Skeletal muscle satellite cell (primary cell): ENCODE measurements at regions not wholly inside any gene's neighbourhood (a gene's known extent, or its start where the extent isn't known, plus 50 kb on each side); places are given as distances from the start of the nearest gene placed in this dataset.

Experiments used
- H3K27me3 ChIP-seq: 2 replicates; pipeline ENCODE4 v1.7.0; 2013; ENCODE audit warnings: low read length; ENCODE audit not compliant: control insufficient read depth, insufficient read depth
- H3K36me3 ChIP-seq: 2 replicates; pipeline ENCODE4 v1.7.0; 2013; ENCODE audit warnings: mild to moderate bottlenecking, control low read depth, low read length; ENCODE audit not compliant: insufficient read depth
- H3K4me1 ChIP-seq: 2 replicates; pipeline ENCODE4 v1.7.0; 2013; ENCODE audit warnings: low read length; ENCODE audit not compliant: control insufficient read depth, insufficient read depth
- H3K4me2 ChIP-seq: 2 replicates; pipeline ENCODE4 v1.7.0; 2013; ENCODE audit warnings: mild to moderate bottlenecking, low read length
- H3K4me3 ChIP-seq: 2 replicates; pipeline ENCODE4 v1.7.0; 2013; ENCODE audit warnings: low read length
- H3K9ac ChIP-seq: 2 replicates; pipeline ENCODE4 v1.7.0; 2013; ENCODE audit warnings: mild to moderate bottlenecking, low read depth, low read length, moderate library complexity
- H3K9me3 ChIP-seq: replicated peaks from 2 replicates; pipeline ENCODE4 v1.7.0; 2013; ENCODE audit warnings: mild to moderate bottlenecking, control low read depth, low read length

DNA sequence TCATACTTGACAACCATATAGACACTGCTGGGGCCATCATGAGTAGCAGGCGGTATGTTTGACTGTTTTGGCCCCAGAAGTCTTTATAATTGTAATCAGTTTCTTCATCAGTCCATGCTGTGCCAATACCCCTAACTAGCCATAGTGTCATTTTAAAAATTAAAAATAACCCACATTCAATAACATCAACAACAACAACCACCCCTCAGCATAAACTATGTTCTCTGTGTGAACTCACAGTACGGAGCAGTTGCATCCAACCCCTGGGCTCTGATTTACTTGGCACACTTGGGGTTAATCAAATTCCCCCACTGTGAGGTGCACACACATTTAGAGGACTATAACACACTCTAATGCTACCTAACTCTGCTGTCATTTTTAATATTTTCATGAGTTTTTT, 553.7 kb downstream of the USP25 start:
- Histone ChIP-seq H3K4me2 (no peak overlapping the region), H3K27me3 (no peaks in the 10 kb centered on the region), H3K4me3 (no peak overlapping the region), H3K4me1 (peaks cover 16% of the 10 kb centered on the region), H3K9me3 (no peaks in the 10 kb centered on the region), H3K9ac (no peak overlapping the region), H3K36me3 (no peaks in the 10 kb centered on the region)

DNA sequence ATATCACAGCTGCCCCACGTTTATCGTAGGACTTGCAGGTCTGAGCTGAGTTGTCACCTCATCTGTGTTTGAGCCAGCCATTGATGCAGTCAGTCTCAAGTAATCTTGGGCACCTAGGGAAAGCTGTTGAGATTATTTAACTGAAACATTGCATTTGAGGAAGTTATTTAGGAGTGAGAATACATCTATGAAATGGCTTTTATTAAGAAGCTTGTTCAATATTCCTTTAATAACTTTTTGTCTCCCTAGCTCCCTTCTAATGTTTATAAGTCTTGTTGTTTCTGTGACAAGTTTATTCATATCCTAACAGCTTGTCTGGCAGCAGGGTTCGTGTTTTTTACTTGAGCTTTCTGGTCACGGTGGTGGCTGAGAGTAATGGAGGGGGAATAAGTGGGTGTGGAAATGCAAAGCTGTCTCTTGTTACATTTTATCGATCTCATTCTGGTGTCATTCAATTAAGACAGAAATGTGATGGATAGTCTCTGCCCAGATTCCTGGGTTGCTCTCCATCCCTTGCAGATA, 555.9 kb downstream of the USP25 start:
- Histone ChIP-seq H3K9ac (no peak overlapping the region), H3K9me3 (no peaks in the 10 kb centered on the region), H3K4me3 (no peak overlapping the region), H3K27me3 (no peaks in the 10 kb centered on the region), H3K4me2 (no peak overlapping the region), H3K36me3 (no peaks in the 10 kb centered on the region), H3K4me1 (peaks cover 4% of the 10 kb centered on the region)

DNA sequence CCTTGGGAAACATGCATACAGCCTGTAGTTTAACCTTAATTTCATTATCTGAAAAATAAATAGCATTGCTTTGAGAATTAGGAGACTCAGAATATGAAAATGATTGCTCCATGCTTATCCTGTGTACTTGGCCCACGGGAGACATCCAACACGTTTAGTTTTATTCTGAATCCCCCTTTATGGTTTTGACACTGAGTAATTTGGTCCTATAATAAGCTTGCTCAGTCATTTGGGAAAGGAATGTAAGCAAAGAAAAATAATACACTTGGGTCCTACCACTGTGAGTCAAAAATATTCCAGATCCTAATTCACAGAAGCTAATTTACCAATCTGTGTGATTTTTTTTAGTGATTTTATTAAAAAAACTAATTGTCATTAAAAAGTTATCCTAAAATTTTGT, 557.3 kb downstream of the USP25 start:
- no peaks in the 10 kb centered on the region for H3K36me3 ChIP-seq
- H3K9me3 ChIP-seq = no peaks in the 10 kb centered on the region
- no peaks in the 10 kb centered on the region for H3K27me3 ChIP-seq
- H3K4me3 ChIP-seq = no peak overlapping the region
- H3K4me1 ChIP-seq = no peaks in the 10 kb centered on the region
- H3K4me2 ChIP-seq = no peak overlapping the region
- H3K9ac ChIP-seq = no peak overlapping the region

DNA sequence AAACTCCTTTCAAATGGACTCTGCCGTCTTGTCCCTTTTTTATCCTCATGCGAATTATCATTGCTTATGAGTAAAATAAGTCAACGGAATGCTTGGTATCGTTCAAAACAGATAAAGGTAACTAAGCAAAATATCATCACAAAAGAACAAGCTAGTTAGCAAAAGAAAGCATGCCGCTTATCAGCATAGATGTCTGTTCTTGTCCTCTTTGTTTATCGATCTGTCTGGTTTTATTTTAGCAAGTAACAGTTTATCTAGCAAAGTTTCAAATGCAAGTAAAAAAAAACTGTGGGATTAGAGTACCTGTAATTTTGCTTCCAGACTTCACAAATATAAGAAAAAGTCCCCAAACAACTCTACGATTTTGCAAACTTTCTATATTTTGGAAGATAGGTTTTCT, 561.5 kb downstream of the USP25 start:
- H3K4me1 ChIP-seq = no peaks in the 10 kb centered on the region
- no peaks in the 10 kb centered on the region for H3K36me3 ChIP-seq
- no peak overlapping the region for H3K4me3 ChIP-seq
- no peaks in the 10 kb centered on the region for H3K9me3 ChIP-seq
- H3K9ac ChIP-seq = no peak overlapping the region
- H3K27me3 ChIP-seq = no peaks in the 10 kb centered on the region
- H3K4me2 ChIP-seq = no peak overlapping the region

DNA sequence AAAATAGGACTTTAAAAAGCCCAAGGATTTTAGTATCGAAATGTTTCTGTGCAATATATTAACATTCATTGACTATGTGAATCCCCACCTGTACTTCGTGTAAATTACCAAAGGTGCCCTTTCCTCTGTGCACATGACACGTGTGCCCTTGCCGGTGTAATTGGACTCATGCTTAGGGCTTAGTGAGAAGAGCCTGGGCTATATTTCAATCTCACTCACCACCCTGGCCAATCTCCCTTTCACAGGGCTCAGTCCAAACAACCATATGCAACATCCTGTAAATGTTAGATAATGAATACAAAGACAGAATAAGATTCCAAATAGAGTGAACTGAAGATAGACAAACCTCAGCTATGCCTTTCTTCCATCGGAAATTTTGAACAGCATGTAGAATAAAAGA, 564.3 kb downstream of the USP25 start:
- Histone ChIP-seq H3K27me3 (no peaks in the 10 kb centered on the region), H3K4me2 (no peak overlapping the region), H3K9ac (no peak overlapping the region), H3K9me3 (no peaks in the 10 kb centered on the region), H3K36me3 (no peaks in the 10 kb centered on the region), H3K4me1 (no peaks in the 10 kb centered on the region), H3K4me3 (no peak overlapping the region)

DNA sequence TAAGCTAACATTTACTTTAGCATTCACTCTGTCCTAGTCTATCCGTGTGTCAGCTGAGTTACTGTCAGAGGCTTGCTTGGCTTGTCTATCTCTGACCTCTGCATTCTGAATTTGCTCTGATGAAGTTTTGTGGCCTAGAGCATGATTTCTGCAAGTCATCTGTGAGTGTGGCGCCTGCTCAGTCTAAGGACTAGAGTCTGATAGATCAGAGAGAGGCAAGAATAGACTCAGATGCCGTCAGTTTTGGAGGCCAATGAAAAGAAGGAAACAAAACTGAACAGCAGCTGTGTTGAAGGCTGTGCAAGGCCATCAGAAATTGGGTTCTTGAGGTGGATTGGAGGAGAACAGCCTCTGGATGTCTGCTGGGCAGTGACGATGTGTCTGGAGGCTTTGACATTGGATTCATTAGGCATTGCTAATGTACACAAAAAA, 573.1 kb downstream of the USP25 start:
- Histone ChIP-seq H3K4me3 (peak overlapping the region; percentile 34), H3K4me2 (peak overlapping the region; percentile 82), H3K9ac (peak overlapping the region; percentile 57), H3K27me3 (no peaks in the 10 kb centered on the region), H3K9me3 (no peaks in the 10 kb centered on the region), H3K36me3 (no peaks in the 10 kb centered on the region), H3K4me1 (peaks cover 10% of the 10 kb centered on the region)

DNA sequence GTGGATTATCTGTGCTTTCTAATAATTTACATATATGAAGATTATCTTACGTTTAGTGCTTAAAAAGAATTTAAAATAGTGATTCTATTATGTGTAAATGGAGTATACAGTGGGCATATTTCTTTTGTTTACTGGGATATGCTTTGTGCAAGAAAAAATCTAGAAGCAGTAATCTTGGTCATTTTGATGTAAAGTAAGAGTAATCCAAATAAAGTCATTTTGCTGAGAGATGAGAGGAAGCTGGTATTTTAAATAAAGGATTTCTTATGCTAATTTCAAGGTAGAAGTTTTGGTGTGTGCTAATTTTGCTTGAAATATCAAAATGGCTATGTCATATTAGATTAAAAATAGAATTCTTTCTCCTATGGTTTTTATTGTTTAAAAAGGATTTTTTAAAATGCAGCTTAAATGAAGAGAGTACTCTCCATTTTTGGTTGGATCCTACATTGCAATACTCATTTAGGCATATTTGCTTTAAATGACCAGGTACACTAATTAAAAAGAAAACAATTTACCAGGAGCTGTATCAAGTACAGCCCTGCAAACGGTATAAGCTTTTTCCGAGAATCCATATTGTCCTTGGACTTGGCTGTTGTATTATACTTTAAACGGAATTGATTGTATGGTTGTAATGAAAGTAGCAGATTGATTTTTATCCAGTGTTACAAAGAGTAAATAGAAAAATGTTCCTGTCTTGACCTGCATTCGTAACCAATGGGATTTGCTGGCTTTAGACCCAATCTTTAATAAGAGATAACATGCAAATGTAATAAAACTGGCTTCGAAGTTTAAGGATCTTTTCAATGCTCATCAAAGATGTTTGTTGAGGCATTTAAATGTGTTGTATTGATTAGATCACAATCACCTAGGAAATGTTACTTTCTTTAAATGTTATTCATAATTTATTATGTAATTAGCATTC, 574.7 kb downstream of the USP25 start:
- Histone ChIP-seq H3K4me2 (peak overlapping the region; percentile 82), H3K27me3 (no peaks in the 10 kb centered on the region), H3K4me1 (peaks cover 14% of the 10 kb centered on the region), H3K9ac (peak overlapping the region; percentile 80), H3K4me3 (peak overlapping the region; percentile 47), H3K36me3 (no peaks in the 10 kb centered on the region), H3K9me3 (no peaks in the 10 kb centered on the region)

DNA sequence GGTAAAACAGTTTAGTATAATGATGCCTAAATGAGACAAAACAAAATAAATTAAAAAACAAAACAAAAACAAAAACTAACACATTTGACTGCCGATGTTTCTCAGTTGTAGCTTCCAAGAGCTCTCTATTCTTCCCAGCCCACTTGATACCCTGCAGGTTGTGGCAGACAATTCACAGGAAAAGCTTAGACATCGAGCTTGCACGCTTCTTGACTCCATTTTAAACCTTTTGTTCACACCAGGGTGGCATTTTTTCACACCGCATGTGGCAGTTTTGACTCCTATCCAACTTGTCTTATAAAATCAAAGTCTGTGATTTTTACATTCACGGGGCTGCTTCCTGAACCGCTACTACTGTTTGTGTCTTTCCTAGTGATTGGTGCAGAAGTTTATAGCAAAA, 575.9 kb downstream of the USP25 start:
- peak overlapping the region; percentile 65 for H3K4me3 ChIP-seq
- peak overlapping the region; percentile 80 for H3K9ac ChIP-seq
- peaks cover 17% of the 10 kb centered on the region for H3K4me1 ChIP-seq
- H3K27me3 ChIP-seq = no peaks in the 10 kb centered on the region
- no peaks in the 10 kb centered on the region for H3K9me3 ChIP-seq
- no peaks in the 10 kb centered on the region for H3K36me3 ChIP-seq
- H3K4me2 ChIP-seq = peak overlapping the region; percentile 82

DNA sequence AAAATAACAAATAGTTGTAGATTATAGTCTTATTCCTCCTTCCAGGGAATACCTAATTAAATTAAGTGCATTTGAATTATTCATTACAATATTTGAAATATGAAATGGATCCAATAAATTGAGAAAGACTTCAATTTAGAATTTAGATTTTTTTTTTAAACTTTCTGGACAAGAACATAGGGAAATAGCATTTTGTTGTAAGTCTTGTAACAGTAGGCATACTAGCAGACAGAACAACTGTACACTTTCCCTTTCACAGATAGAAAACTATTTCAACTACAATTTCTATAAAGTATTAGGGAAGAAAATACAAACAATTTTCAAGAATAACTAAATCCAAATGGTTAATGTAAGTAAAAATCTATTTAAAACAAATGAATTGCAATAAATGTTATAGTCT, 577.5 kb downstream of the USP25 start:
- H3K4me3 ChIP-seq = peak overlapping the region; percentile 70

DNA sequence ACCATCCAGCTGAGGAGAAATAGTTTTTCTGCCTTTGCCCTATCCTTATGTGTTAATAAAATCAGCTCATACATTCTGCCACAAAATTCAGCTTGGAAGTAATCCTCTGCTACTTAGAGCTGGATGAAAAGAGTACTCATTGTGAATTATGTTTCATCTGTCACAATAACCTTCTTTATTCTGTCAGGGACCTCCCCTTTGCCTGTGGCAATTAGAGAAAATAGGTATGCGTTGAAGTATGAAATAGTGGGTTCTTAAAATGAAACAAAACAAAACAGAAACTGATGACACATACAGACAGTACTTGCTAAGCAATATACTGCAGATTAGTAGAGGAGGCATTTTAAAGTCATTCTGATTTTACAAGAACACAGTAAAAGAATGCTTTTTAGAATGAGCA, 578.5 kb downstream of the USP25 start:
- Histone ChIP-seq H3K27me3 (no peaks in the 10 kb centered on the region), H3K9me3 (no peaks in the 10 kb centered on the region), H3K9ac (peak overlapping the region; percentile 80), H3K4me3 (peak overlapping the region; percentile 70), H3K36me3 (no peaks in the 10 kb centered on the region), H3K4me1 (peaks cover 7% of the 10 kb centered on the region), H3K4me2 (peak overlapping the region; percentile 90)

More for the DNA sequence above, 577.5 kb downstream of the USP25 start:
- Histone ChIP-seq H3K4me1 (peaks cover 16% of the 10 kb centered on the region), H3K36me3 (no peaks in the 10 kb centered on the region), H3K9ac (peak overlapping the region; percentile 80), H3K9me3 (no peaks in the 10 kb centered on the region), H3K27me3 (no peaks in the 10 kb centered on the region), H3K4me2 (peak overlapping the region; percentile 90)

DNA sequence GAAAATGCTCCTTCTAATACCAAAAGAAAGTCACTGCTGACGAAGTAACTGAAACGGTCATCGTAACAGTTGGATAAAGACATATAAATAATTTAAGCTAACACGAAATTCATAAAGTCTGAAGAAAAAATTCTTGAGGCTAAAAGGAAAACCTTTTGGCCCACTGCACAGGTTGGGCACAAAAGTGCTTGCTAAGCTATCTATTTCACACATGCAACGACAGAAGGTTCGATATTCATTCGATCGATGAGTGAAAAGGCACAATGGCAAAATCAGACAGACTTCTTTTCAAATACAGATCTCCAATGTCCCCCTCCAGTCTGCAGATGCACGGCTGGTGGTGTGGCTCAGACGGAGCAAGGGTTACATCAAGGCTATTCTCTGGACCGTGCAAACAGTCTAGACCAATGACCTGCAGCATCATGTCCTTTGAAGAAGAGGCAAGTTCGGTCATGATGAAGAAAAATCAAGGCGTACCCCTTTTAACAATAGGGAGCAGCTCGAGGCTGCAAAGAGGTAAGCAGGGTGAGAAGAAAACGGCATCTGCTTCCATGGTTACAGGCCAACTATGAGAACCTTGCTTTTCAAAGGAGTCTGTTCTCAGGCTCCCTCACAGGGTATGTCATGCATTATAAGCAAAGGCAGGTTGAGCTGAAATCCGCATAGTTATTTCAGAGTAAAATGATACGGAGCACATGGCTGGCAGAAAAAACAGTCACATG, 579.6 kb downstream of the USP25 start:
- peak overlapping the region; percentile 80 for H3K9ac ChIP-seq

More for the DNA sequence above, 579.6 kb downstream of the USP25 start:
- Histone ChIP-seq H3K27me3 (no peaks in the 10 kb centered on the region), H3K4me3 (peak overlapping the region; percentile 62), H3K4me1 (peaks cover 7% of the 10 kb centered on the region), H3K9me3 (no peaks in the 10 kb centered on the region), H3K4me2 (peak overlapping the region; percentile 90), H3K36me3 (no peaks in the 10 kb centered on the region)
